Mucosa of descending colon (tissue), 3 donors: ENCODE measurements at regions not wholly inside any gene's neighbourhood (a gene's known extent, or its start where the extent isn't known, plus 50 kb on each side); places are given as distances from the start of the nearest gene placed in this dataset.

Source experiments
- ATAC-seq: fragments of 200-7000 bp; cut with Tn5 transposase; one replicate; pipeline ENCODE4 v1.9.1; 2020; ENCODE audit warnings: mild to moderate bottlenecking, moderate library complexity
- DNase-seq, 3 donors: peaks; one replicate each; pipeline ENCODE4 v3.0.0-alpha.2; 2020
- H3K36me3 ChIP-seq: fragments of 200-600 bp; one replicate; pipeline ENCODE4 v1.8.0; 2021; ENCODE audit warnings: low read depth, mild to moderate bottlenecking
- H3K4me1 ChIP-seq: fragments of 200-600 bp; one replicate; pipeline ENCODE4 v1.8.0; 2021; ENCODE audit warnings: low read depth, mild to moderate bottlenecking
- H3K4me3 ChIP-seq: fragments of 200-600 bp; one replicate; pipeline ENCODE4 v1.8.0; 2021; ENCODE audit warnings: mild to moderate bottlenecking
- H3K9me3 ChIP-seq: fragments of 200-600 bp; one replicate; pipeline ENCODE4 v1.8.0; 2021; ENCODE audit warnings: mild to moderate bottlenecking
- CTCF ChIP-seq: fragments of 200-600 bp; IDR thresholded peaks from one replicate; pipeline ENCODE4 v1.8.0; 2022; ENCODE audit warnings: antibody characterized with exemption, mild to moderate bottlenecking
- intact Hi-C, 2 donors: fragments of 100-400 bp; cut with DNase I in 1 of 2; cut with micrococcal nuclease in 1 of 2; formaldehyde crosslinking; loops; one replicate each; pipeline versions ENCODE4 v1.11.0 to v1.11.1; 2022; cut with DNase I, micrococcal nuclease
- donor health status: DM: no; HTN: no; CAD: no; lungs with moderate emphysema.
- donor health status: DM: no; HTN: no; CAD: no.
- donor health status: DM: no; HTN: yes; CAD: no.

- H3K36me3 ChIP-seq: no peaks in the 10 kb centered on the region
- H3K4me3 ChIP-seq: no peak overlapping the region
- DNase-seq (no peak), ATAC-seq (no peak)
- H3K9me3 ChIP-seq: no peaks in the 10 kb centered on the region
- intact Hi-C loops: no loop called here
- H3K4me1 ChIP-seq: no peaks in the 10 kb centered on the region
- no peak for TF ChIP-seq CTCF
Observed at GRCh38 chr6:169082093-169082492, 171.6 kb downstream of the THBS2 start.

- ATAC-seq (no peak), DNase-seq (no peak)
- Histone ChIP-seq H3K4me1 (no peaks in the 10 kb centered on the region), H3K36me3 (no peaks in the 10 kb centered on the region), H3K4me3 (no peak overlapping the region), H3K9me3 (no peaks in the 10 kb centered on the region)
- no peak for TF ChIP-seq CTCF
- intact Hi-C loops: no loop called here
Observed at GRCh38 chr6:169081248-169081647, 172.4 kb downstream of the THBS2 start.

GRCh38 chr6:169079650-169080049 lies 174.0 kb downstream of the THBS2 start:
- Histone ChIP-seq H3K4me1 (no peaks in the 10 kb centered on the region), H3K9me3 (no peaks in the 10 kb centered on the region), H3K36me3 (no peaks in the 10 kb centered on the region), H3K4me3 (no peak overlapping the region)
- ATAC-seq: no peak
- intact Hi-C loops: no loop called here
- DNase-seq: no peak
- TF ChIP-seq CTCF: no peak

GRCh38 chr6:169078399-169079145 lies 175.1 kb downstream of the THBS2 start:
- intact Hi-C loops: no loop called here
- ATAC-seq: no peak
- TF ChIP-seq CTCF: no peak

DNA sequence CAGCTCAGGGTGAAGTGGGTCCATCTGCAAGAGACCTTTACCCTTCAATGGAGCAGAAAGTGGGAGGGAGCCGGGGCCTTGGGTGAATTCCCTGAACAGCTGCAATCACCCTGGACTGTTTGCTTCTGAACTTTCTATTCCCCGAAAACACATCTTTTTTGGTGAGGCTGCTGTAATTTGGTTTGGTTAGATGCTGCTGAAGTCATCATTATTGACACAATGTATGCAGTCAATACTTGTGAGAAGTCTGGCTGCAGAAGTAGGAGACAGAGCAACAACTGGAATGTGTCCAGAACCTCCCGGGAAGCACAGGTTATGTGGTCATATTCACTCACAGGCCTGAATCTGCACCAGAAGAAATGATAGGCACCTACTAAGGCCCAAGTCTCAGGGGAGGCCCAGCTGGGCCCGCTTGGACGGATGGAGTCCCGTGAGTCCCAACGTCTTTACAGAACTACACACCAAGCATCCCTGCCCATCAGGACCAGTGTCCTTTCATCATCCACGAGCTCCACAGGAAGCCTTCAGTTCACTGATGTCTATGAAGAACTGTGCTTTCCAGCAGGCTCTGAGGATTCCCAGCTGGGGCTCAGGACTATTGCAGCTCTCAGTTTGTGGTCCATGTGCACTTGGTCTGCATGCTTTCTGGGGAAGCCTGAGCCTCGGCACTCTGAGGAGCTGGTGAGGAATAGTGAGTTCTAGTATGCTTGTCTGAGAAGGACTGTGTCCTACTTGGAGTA lies 177.6 kb downstream of the THBS2 start:
- no peak for TF ChIP-seq CTCF
- intact Hi-C loops: no loop called here
- no peak for DNase-seq
- Histone ChIP-seq H3K4me1 (no peaks in the 10 kb centered on the region), H3K9me3 (no peaks in the 10 kb centered on the region), H3K36me3 (no peaks in the 10 kb centered on the region), H3K4me3 (no peak overlapping the region)
- ATAC-seq: no peak

More at GRCh38 chr6:169078399-169079145, 175.1 kb downstream of the THBS2 start:
- no peaks in the 10 kb centered on the region for H3K36me3 ChIP-seq
- no peaks in the 10 kb centered on the region for H3K9me3 ChIP-seq
- no peak overlapping the region for H3K4me3 ChIP-seq
- DNase-seq: no peak
- H3K4me1 ChIP-seq: no peaks in the 10 kb centered on the region
